ENCODE measurements at regions not wholly inside any gene's neighbourhood (a gene's known extent, or its start where the extent isn't known, plus 50 kb on each side); places are given as distances from the start of the nearest gene placed in this dataset.

DNA sequence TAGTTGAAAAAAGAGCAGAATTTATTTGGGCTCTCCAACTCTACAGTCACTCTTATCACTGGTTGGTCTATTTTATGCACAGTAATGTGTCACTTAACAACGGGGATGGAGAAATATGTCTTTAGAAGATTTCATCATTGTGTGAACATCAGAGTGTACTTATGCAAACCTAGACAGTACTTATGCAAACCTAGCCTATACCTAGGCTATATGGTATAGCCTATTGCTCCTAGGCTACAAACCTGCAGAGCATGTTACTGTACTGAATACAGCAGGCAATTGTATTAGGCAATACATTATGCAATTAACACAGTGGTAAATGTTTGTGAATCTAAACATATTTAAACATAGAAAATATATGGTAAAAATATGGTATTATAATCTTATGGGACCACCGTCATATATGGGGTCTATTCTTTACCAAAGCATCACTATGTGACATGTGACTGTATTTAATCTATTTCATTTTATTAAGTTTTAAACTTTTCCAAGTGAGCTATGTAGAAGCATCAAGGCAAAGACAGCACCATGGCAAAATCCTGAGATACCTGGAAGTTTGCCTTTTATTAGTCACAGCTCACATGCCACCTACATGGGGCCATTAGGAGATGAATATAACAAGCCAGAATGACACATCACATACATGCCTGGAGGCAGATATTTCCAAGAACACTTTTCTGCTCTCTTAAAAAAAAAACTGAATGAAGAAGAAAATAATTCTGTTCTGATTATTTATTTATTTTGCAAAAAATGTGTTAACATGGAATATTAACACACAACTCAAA, 537.4 kb downstream of the TUSC7 start:
- TF ChIP-seq TAF1 (IDR thresholded peaks at IDR 0.05; ENCODE audit: borderline replicate concordance, insufficient read depth, low read length) (no peak), SIN3A (IDR thresholded peaks at IDR 0.05; ENCODE audit: borderline replicate concordance, insufficient read depth, low read length) (no peak)

Measured in PFSK-1 (cell line).